NCI-H2171 treated with DMSO at 0.1 percent for 48 hours (cell line): ENCODE measurements at regions not wholly inside any gene's neighbourhood (a gene's known extent, or its start where the extent isn't known, plus 50 kb on each side); places are given as distances from the start of the nearest gene placed in this dataset.
"Not testable (repeated sequence)": the region's sequence is repeated elsewhere in the genome, so short reads cannot be mapped to it uniquely, and the experiment has no call there.

Source experiments
- DNase-seq: peaks from one replicate; lab custom pipeline; 2025; lab: John Stamatoyannopoulos, UW

GRCh38 chr3:38964646-38965045, 87.1 kb downstream of the SCN11A start:
- DNase-seq = no peak

- no peak for DNase-seq
Measured at GRCh38 chr3:38964204-38964603, 87.5 kb downstream of the SCN11A start.

GRCh38 chr3:38960953-38961622, 90.7 kb downstream of the SCN11A start:
- DNase-seq = peak; percentile 9

GRCh38 chr3:38960042-38960622, 91.6 kb downstream of the SCN11A start:
- peak; percentile 17 for DNase-seq

- no peak for DNase-seq
Measured at GRCh38 chr3:38958026-38958720, 93.6 kb downstream of the SCN11A start.

GRCh38 chr3:38957296-38957695, 94.4 kb downstream of the SCN11A start:
- no peak for DNase-seq

- DNase-seq = no peak
Measured at GRCh38 chr3:38952721-38953120, 99.0 kb downstream of the SCN11A start.

GRCh38 chr3:38951167-38951566, 100.6 kb downstream of the SCN11A start:
- not testable (repeated sequence) for DNase-seq

GRCh38 chr3:38950581-38950980, 101.2 kb downstream of the SCN11A start:
- DNase-seq = no peak

- no peak for DNase-seq
Measured at GRCh38 chr3:38949994-38950393, 101.8 kb downstream of the SCN11A start.

- no peak for DNase-seq
Measured at GRCh38 chr3:38940394-38940793, 111.3 kb downstream of the SCN11A start.

- DNase-seq = no peak
Measured at GRCh38 chr3:38925351-38925750, 109.3 kb upstream of the SCN10A start.

- DNase-seq = no peak
Measured at GRCh38 chr3:38916706-38917105, 100.7 kb upstream of the SCN10A start.

- no peak for DNase-seq
Measured at GRCh38 chr3:38907426-38907825, 91.4 kb upstream of the SCN10A start.

GRCh38 chr3:38890426-38890825, 74.4 kb upstream of the SCN10A start:
- DNase-seq = no peak

GRCh38 chr3:38878646-38879045, 62.6 kb upstream of the SCN10A start:
- no peak for DNase-seq
